HG02852 (cell line): ENCODE measurements at regions not wholly inside any gene's neighbourhood (a gene's known extent, or its start where the extent isn't known, plus 50 kb on each side); places are given as distances from the start of the nearest gene placed in this dataset.
"Not testable (repeated sequence)": the region's sequence is repeated elsewhere in the genome, so short reads cannot be mapped to it uniquely, and the experiment has no call there.

Source experiments
- ATAC-seq: cut with Tn5 transposase; IDR thresholded peaks from one replicate; pipeline ENCODE4 v1.9.1; 2021; ENCODE audit warnings: mild to moderate bottlenecking, moderate library complexity; ENCODE audit not compliant: unreplicated experiment

DNA sequence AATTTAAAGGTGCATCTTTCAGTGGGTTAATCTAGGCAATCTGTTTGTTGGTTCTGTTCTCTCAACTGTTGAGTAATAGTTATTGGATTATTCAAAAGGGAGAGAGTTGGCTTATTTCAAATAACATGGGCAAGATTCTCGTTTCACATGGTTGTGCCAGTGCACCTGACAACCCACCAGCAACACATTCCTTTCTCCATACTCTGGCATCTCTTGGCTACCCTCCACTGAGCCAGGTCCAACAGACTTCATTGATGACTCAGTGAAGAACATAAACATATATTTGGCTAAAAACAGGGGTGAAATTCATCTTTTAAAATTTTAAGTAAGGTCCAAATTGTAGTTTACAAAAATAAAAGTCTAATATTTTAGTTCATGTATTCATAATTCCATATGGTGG lies 967.2 kb downstream of the RPA4 start:
- ATAC-seq: no peak

- ATAC-seq: no peak
Measured at GRCh38 chrX:97854086-97854485, 970.4 kb downstream of the RPA4 start.

GRCh38 chrX:97858592-97858991 lies 974.9 kb downstream of the RPA4 start:
- no peak for ATAC-seq

GRCh38 chrX:97860226-97860625 lies 976.5 kb downstream of the RPA4 start:
- no peak for ATAC-seq

DNA sequence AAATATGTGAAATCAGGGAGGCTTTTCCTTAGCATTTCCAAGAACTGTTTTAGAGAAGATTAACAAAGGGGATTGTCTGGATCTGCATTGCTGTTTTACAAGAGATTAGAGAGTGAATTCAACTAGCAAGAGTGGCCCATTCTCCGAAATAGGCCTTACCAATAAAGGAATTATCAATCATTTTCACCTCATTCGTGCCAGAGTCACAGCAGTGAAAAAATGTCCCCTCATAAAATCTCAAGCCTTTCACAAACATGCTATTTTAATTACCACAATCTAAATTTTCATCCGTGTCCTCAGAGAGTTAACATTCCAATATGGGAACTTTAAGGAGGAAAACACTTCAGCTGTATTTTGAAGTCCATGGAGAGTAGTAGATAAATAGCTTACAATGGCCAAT lies 979.6 kb downstream of the RPA4 start:
- no peak for ATAC-seq

DNA sequence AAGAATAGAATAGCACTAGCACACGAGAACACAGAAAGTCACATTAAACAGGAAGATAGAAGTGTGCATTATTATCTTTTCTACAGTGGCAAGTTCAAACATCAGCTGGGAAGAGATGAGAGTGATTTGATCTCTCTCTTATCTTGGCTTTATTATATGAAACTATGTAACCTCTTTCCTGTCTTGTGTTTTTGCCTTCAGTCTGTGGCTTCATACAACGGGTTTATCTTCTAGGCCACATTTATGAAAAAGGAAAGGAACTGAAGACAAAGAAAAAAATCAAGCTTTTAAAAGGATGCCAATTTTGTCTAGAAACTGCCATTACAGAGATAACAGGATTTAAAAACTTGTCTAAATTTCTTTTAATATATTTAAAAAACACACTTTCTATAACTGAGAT lies 983.6 kb downstream of the RPA4 start:
- no peak for ATAC-seq

DNA sequence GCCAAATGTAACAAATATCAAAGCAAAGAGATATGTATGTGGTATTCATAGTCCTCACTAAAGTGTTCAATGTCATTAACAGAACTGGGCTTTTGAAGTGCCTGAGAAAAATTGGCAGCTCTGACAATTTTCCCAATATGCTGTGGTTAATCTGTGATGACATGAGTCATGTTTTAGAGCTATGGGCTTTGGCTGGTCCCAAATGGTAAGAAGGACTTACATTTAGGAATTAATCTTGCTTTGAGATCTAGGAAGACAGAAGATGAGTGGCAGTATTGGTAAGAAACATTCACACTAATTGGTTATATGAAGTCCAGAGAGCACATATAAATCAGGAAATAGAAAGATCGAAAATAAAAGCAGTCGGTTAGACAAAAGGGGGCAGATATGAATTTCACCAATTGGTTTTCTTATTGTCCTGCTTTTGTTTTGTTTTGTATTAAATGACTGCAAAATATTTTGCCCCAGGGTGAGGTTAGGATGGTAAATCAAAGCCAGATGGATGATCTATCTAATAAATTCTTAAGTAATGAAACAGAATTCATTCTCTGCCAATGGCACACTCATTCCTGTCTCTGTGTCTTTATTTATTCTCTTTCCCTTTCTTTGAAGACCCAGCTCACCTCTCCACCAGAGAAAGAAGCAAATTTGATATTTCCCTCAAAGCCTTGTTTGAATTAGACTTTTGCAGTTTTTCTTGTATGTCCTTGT lies 993.1 kb downstream of the RPA4 start:
- no peak for ATAC-seq

DNA sequence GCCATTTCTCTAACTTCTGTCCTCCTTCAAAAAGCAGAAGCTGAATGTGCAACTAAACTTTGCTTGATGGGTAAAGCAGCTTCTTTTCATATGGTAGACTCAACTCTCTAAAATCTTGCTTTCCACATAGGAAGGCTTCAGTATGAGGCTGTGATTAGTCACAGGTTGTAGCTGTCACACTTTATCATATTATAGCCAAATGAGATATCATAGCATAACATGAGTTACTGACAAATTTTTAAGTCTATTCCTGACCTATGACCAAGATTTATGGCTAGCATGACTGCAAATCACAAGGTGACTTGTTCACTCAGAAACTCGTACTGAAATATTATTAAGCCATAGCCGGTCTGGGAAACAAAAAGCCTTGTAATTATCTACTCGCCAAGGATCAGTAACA lies 998.6 kb downstream of the RPA4 start:
- no peak for ATAC-seq

DNA sequence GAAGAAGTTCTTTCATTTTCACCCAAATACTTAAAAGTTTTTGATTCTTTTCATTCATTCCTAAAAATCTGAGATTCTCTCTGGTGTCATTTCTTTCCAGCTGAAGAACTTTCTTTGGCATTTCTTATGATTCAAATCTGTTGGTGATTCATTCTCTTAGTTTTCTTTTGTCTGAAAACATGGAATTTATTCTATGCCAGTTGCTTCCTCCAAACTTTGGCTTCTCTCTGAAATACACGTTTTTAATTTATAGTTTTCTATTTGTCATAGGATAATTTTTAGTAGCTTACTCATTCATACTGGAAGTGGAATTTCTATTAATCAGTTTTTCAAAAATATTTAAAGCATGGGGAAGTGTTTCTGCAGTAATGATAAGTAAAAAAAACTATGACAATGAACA lies 1012.0 kb downstream of the RPA4 start:
- no peak for ATAC-seq

- no peak for ATAC-seq
Measured at GRCh38 chrX:97897998-97898397, 1014.3 kb downstream of the RPA4 start.

DNA sequence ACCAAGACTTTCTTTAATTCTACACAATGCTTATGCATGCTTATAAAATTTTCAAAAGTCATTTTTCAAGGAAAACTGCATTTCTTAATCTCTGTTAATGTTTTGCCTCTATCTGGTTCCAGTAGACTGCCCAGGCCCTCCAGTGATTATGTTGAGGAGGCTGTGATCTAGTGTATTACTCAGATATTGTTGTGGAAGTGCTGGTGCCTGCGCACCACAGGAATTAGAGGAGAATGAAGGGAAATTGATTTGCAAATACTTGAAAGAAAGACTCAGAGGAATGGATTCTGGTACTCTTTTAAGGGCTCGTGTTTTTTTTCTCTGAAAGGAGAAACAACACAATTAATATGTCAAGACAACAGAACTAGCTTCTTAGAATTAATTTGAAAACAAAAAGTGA lies 1015.1 kb downstream of the RPA4 start:
- ATAC-seq: no peak

DNA sequence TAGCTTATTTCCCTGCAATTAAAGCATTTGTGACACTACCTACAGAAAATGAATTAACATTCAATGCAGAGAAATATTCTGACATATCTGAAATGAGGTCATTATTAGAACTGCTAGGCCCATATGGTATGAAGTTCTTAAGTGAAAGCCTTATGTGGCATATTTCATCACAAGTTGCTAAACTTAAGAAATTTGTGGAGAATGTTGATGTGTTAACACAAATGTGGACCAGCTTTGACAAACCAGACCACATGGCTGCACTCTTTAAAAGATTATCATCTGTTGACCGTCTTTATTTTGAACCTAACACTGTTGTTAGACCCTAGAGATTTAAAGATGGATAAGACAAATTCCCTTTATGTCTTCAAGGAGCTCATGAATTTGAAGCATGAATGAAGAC lies 1024.1 kb downstream of the RPA4 start:
- ATAC-seq: no peak

- peak; percentile 93 for ATAC-seq
Measured at GRCh38 chrX:97909245-97909644, 1025.5 kb downstream of the RPA4 start.

GRCh38 chrX:97915390-97915789 lies 1031.7 kb downstream of the RPA4 start:
- ATAC-seq: not testable (repeated sequence)

DNA sequence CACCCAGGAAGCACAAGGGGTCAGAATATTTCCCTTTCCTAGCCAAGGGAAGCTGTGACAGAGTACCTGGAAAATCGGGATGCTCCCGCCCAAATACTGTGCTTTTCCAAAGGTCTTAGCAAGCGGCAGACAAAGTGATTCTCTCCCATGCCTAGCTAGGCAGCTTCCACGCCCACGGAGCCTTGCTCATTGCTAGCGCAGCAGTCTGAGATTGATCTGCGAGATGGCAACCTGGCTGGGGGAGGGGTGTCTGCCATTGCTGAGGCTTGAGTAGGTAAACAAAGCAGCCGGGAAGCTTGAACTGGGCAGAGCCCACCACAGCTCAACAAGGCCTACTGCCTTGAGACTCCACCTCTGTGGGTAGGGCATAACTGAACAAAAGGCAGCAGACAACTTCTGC lies 1037.5 kb downstream of the RPA4 start:
- not testable (repeated sequence) for ATAC-seq

DNA sequence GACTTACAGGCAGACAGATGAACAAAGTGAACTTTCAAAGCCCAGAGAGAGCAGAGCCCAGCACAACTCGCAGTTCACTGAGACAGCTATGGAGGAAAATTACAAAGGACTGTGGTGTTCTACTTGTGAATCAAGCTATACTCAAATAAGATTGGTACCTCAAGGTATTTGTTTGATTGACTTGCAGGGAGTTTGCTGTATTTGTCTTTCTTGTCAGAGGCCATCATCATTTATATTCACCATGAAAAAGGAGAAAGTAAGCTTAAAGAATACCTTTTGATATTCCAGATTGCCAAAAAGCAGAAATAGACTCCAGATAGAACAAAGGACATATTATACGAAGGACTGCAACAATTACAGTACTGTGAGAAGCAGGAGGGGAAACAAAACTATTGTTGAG lies 1047.9 kb downstream of the RPA4 start:
- ATAC-seq: no peak

- ATAC-seq: no peak
Measured at GRCh38 chrX:97936296-97936695, 1052.6 kb downstream of the RPA4 start.

DNA sequence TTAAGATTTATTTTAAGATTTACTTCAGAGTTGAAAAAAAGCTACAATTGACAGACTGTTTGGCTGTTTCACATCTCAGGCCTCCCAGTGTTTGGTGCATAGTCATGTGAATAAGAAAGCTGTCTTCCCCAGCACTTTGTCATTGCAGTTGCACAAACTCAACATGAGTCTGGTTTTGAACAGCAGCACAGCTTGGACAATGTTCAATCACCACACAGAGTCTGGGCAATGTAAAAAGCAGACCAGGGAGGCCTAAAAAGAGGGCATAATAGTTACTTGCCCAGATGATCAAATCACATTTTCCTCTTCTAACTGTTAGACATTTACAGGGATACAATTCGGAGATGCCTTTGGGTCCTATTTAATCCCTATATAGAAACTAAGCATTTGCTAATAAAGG lies 1055.0 kb downstream of the RPA4 start:
- ATAC-seq: no peak

GRCh38 chrX:97968376-97969163 lies 1084.9 kb downstream of the RPA4 start:
- no peak for ATAC-seq

- ATAC-seq: no peak
Measured at GRCh38 chrX:97984641-97985040, 1100.9 kb downstream of the RPA4 start.

GRCh38 chrX:97985096-97985495 lies 1101.4 kb downstream of the RPA4 start:
- ATAC-seq: no peak

DNA sequence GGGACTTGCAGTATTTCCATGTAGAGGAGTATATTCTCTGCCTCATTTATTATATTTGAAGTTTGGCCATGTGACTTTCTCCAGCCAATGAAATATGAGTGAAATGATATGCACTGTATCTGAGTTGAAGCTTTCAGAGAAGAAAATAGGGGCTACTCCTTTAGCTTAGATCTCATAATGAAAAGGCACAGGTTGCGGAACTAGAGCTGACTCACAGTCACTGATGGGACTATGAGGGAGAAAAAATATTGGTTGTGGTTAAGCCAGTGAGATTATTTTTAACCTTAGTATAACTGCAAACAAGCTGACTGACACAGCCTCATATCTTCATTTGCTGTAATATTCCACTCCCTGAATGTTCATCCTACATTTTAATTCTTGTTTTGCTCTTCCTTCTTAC lies 1104.3 kb downstream of the RPA4 start:
- ATAC-seq: no peak

DNA sequence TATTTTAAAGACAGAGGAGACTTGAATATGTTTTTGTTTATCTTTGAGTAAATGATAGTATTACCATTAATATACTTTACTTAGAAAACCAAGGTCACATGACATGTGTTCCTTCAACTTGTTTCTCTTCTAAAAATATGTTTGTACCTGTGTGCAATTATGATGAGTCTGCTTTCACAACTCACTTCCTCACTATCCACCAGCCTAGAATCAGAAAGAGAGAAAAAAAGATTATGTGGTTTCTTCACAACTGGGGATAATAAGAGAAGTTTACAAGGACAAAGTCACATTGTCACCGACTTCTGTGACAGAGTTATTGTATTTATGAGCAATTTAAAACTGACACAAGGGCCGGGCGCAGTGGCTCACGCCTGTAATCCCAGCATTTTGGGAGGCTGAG lies 1112.1 kb downstream of the RPA4 start:
- no peak for ATAC-seq
